Mucosa of descending colon (tissue), 3 donors: ENCODE measurements at regions not wholly inside any gene's neighbourhood (a gene's known extent, or its start where the extent isn't known, plus 50 kb on each side); places are given as distances from the start of the nearest gene placed in this dataset.
"Not testable (repeated sequence)": the region's sequence is repeated elsewhere in the genome, so short reads cannot be mapped to it uniquely, and the experiment has no call there.

ENCODE experiments used
- ATAC-seq: fragments of 200-7000 bp; cut with Tn5 transposase; one replicate; pipeline ENCODE4 v1.9.1; 2020; ENCODE audit warnings: mild to moderate bottlenecking, moderate library complexity
- DNase-seq, 3 donors: peaks; one replicate each; pipeline ENCODE4 v3.0.0-alpha.2; 2020
- H3K36me3 ChIP-seq: fragments of 200-600 bp; one replicate; pipeline ENCODE4 v1.8.0; 2021; ENCODE audit warnings: low read depth, mild to moderate bottlenecking
- H3K4me1 ChIP-seq: fragments of 200-600 bp; one replicate; pipeline ENCODE4 v1.8.0; 2021; ENCODE audit warnings: low read depth, mild to moderate bottlenecking
- H3K4me3 ChIP-seq: fragments of 200-600 bp; one replicate; pipeline ENCODE4 v1.8.0; 2021; ENCODE audit warnings: mild to moderate bottlenecking
- H3K9me3 ChIP-seq: fragments of 200-600 bp; one replicate; pipeline ENCODE4 v1.8.0; 2021; ENCODE audit warnings: mild to moderate bottlenecking
- intact Hi-C, 2 donors: fragments of 100-400 bp; cut with DNase I in 1 of 2; cut with micrococcal nuclease in 1 of 2; formaldehyde crosslinking; loops; one replicate each; pipeline versions ENCODE4 v1.11.0 to v1.11.1; 2022; cut with DNase I, micrococcal nuclease
- TF ChIP-seq, protein P1 (sequence below): fragments of 200-600 bp; IDR thresholded peaks from one replicate; pipeline ENCODE4 v1.8.0; 2022; ENCODE audit warnings: antibody characterized with exemption, mild to moderate bottlenecking
- donor health status: DM: no; HTN: no; CAD: no; lungs with moderate emphysema.
- donor health status: DM: no; HTN: no; CAD: no.
- donor health status: DM: no; HTN: yes; CAD: no.

- H3K4me1 ChIP-seq, result no peaks in the 10 kb centered on the region
- TF ChIP-seq, protein P1, sequence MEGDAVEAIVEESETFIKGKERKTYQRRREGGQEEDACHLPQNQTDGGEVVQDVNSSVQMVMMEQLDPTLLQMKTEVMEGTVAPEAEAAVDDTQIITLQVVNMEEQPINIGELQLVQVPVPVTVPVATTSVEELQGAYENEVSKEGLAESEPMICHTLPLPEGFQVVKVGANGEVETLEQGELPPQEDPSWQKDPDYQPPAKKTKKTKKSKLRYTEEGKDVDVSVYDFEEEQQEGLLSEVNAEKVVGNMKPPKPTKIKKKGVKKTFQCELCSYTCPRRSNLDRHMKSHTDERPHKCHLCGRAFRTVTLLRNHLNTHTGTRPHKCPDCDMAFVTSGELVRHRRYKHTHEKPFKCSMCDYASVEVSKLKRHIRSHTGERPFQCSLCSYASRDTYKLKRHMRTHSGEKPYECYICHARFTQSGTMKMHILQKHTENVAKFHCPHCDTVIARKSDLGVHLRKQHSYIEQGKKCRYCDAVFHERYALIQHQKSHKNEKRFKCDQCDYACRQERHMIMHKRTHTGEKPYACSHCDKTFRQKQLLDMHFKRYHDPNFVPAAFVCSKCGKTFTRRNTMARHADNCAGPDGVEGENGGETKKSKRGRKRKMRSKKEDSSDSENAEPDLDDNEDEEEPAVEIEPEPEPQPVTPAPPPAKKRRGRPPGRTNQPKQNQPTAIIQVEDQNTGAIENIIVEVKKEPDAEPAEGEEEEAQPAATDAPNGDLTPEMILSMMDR, result no peak
- H3K9me3 ChIP-seq, result no peaks in the 10 kb centered on the region
- no peak for DNase-seq
- ATAC-seq, result no peak
- H3K36me3 ChIP-seq, result no peaks in the 10 kb centered on the region
- H3K4me3 ChIP-seq, result no peak overlapping the region
- intact Hi-C loops, result no loop called here
Observed at GRCh38 chr9:78406146-78406545, 109.2 kb downstream of the PSAT1 start.

DNA sequence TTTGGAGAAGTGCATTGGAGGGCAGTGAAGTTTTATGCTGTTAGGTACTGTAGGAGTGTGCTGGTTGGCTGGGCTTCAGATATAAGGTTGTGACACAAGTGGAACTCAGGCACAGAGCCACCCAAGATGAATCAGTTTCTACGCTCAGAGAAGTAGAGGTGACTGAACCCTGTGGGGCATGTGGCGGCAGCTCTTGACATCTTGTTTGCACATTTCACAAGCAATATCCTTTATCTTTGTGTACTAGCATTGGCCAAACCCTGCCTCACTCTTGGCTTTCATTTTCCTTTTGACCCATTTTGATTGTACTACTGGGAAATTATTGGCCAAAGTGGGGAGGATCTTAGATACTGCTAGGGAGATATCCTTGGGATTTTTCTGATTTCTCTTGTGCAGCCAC is 110.0 kb downstream of the PSAT1 start:
- H3K4me1 ChIP-seq, result no peaks in the 10 kb centered on the region
- no peaks in the 10 kb centered on the region for H3K36me3 ChIP-seq
- TF ChIP-seq, protein P1, result no peak
- H3K9me3 ChIP-seq, result no peaks in the 10 kb centered on the region
- DNase-seq (no peak), ATAC-seq (peak; percentile 29)
- intact Hi-C loops, result no loop called here
- no peak overlapping the region for H3K4me3 ChIP-seq

DNA sequence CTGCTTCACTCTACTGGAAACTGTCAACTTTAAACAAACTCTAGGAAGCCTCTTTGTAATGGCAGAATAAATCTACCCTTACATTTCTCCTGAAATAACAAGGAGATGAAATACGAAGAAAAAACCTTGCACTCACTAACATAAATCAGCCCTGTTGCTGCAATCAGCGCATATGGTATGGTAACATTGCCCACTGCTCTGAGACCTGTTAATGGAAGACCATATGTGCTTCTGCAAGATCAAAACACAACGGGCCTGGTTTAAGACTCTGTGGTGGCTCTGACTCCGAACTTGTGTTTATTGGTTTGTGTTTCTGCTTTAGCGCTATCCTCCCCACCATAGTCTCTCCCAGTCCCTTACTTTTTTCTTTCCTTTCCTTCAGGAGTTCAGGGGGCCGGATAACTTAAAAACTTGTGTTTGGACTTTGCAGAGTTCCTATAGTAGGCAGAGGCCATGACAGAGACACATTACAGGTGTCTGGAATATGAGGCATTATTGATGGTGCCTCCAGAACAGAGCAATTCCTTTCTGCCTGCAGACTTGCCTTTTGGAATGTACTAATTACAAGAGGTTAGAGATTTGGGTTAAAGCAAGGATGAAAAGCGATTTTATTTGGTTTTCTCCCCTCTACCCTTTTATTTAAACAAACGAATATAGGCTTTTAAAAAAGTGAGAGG is 110.8 kb downstream of the PSAT1 start:
- H3K36me3 ChIP-seq, result no peaks in the 10 kb centered on the region
- intact Hi-C loops, result no loop called here
- no peaks in the 10 kb centered on the region for H3K9me3 ChIP-seq
- TF ChIP-seq, protein P1, result no peak
- no peak overlapping the region for H3K4me3 ChIP-seq
- no peak for ATAC-seq
- no peak for DNase-seq
- no peaks in the 10 kb centered on the region for H3K4me1 ChIP-seq

DNA sequence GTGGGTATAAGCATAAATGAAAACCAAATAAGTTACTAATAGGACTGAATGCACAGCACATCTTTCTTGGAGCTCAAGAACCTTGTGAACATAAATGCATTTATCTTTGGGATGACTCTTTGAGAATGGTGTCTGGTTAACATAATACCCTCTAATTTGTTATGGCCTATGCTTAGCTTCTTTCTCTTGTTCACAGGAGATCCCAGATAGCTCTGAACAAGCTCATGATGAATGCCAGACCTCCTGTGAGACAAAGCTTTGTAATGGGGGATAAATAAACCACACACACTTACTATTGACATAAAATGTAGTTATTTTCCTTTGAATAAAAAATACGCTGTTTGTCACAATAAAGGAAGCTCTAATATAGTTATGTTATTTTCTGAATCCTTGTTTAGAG is 111.5 kb downstream of the PSAT1 start:
- no peaks in the 10 kb centered on the region for H3K4me1 ChIP-seq
- H3K9me3 ChIP-seq, result no peaks in the 10 kb centered on the region
- ATAC-seq (no peak), DNase-seq (no peak)
- H3K36me3 ChIP-seq, result no peaks in the 10 kb centered on the region
- no peak overlapping the region for H3K4me3 ChIP-seq
- TF ChIP-seq, protein P1, result no peak
- intact Hi-C loops, result no loop called here

DNA sequence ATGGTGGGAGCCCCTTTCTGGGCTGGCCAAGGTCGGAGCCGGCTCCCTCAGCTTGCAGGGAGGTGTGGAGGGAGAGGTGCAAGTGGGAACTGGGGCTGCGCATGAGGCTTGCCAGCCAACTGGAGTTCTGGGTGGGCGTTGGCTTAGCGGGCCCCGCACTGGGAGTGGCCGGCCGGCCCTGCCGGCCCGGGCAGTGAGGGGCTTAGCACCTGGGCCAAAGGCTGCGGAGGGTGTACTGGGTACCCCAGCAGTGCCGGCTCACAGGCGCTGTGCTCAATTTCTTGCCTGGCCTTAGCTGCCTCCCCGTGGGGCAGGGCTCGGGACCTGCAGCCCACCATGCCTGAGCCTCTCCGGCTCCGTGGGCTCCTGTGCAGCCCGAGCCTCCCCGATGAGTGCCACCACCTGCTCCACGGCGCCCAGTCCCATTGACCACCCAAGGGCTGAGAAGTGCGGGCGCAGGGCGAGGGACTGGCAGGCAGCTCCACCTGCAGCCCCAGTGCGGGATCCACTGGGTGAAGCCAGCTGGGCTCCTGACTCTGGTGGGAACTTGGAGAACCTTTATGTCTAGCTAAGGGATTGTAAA is 113.1 kb downstream of the PSAT1 start:
- H3K4me3 ChIP-seq, H3K4me1 ChIP-seq, H3K36me3 ChIP-seq, intact Hi-C loops, ATAC-seq, DNase-seq, H3K9me3 ChIP-seq: not testable (repeated sequence)

DNA sequence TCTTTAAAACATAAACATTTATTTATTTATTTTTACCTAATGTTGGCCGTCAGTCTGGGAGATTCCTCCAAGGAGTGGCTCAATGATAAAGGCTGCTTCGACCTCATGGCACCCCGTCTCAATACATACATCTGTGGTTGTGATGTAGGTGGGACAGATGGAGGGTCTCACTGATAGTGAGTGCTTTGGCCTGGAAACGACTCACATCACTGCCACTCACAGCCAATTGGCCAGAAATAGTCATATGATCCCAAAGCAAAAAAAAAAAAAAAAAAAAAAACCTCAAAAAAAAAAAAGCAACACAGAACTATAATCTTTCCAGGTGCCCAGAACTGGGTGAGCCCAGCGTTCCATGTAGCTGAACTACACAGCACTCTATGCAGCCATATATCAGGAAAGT is 125.4 kb downstream of the PSAT1 start:
- no peak for ATAC-seq
- DNase-seq, result no peak
- Histone ChIP-seq H3K4me1 (no peaks in the 10 kb centered on the region), H3K4me3 (no peak overlapping the region), H3K9me3 (no peaks in the 10 kb centered on the region), H3K36me3 (no peaks in the 10 kb centered on the region)
- TF ChIP-seq, protein P1, result no peak
- intact Hi-C loops, result no loop called here
